OCI-LY7 (cell line): ENCODE measurements at regions not wholly inside any gene's neighbourhood (a gene's known extent, or its start where the extent isn't known, plus 50 kb on each side); places are given as distances from the start of the nearest gene placed in this dataset.

ENCODE experiments used
- BruUV-seq: library from RNA; stranded (reverse); fragments of 400-500 nt; replicated peaks from 2 replicates; lab custom pipeline; 2021; lab: Mats Ljungman, UMichigan
- CTCF ChIA-PET: fragments of 300-600 bp; sonication (Branson Sonifier 250); formaldehyde crosslinking; loops from one replicate; lab custom pipeline; 2022; ENCODE audit warnings: antibody characterized with exemption; ENCODE audit not compliant: unreplicated experiment; lab: Charles Lee
- POLR2A ChIA-PET: fragments of 300-600 bp; sonication (Branson Sonifier 250); formaldehyde crosslinking; loops from one replicate; lab custom pipeline; 2022; ENCODE audit warnings: antibody characterized with exemption; lab: Charles Lee
- DNase-seq: peaks from one replicate; pipeline ENCODE4 v3.0.0-alpha.2; 2015; ENCODE audit warnings: low spot score
- H2AFZ ChIP-seq: fragments of 200-600 bp; sonication (generic), shearing (Covaris generic); 2 replicates; pipeline ENCODE4 v1.6.1; 2014; ENCODE audit warnings: mild to moderate bottlenecking, antibody characterized with exemption, low read length, moderate library complexity
- H3K27ac ChIP-seq: fragments of 200-600 bp; sonication (generic); 2 replicates; pipeline ENCODE4 v1.5.1; 2014; ENCODE audit warnings: mixed run types, low read depth, mild to moderate bottlenecking, moderate library complexity, low read length, inconsistent platforms; ENCODE audit not compliant: poor library complexity, severe bottlenecking
- H3K36me3 ChIP-seq: fragments of 200-600 bp; sonication (generic); 2 replicates; pipeline ENCODE4 v1.6.1; 2014; ENCODE audit warnings: mild to moderate bottlenecking, antibody characterized with exemption, low read length, moderate library complexity, mixed read lengths; ENCODE audit not compliant: insufficient read depth
- H3K4me1 ChIP-seq: fragments of 200-600 bp; sonication (generic); 2 replicates; pipeline ENCODE4 v1.5.1; 2014; ENCODE audit warnings: mild to moderate bottlenecking, low read length; ENCODE audit not compliant: insufficient read depth, poor library complexity, severe bottlenecking
- H3K4me2 ChIP-seq: fragments of 200-600 bp; sonication (generic); 2 replicates; pipeline ENCODE4 v1.6.1; 2014; ENCODE audit warnings: mild to moderate bottlenecking, low read length
- H3K4me3 ChIP-seq: fragments of 200-600 bp; sonication (generic); 2 replicates; pipeline ENCODE4 v1.5.1; 2014; ENCODE audit warnings: mild to moderate bottlenecking, low read depth, low read length; ENCODE audit not compliant: poor library complexity, severe bottlenecking
- H3K79me2 ChIP-seq: fragments of 200-600 bp; sonication (generic); 2 replicates; pipeline ENCODE4 v1.6.1; 2016; ENCODE audit warnings: low read depth, mild to moderate bottlenecking, low read length, moderate library complexity, mixed read lengths; ENCODE audit not compliant: insufficient read depth
- H3K9me2 ChIP-seq: fragments of 200-600 bp; sonication (generic); 2 replicates; pipeline ENCODE4 v1.6.1; 2016; ENCODE audit warnings: mild to moderate bottlenecking, low read length, mixed read lengths; ENCODE audit not compliant: insufficient read depth
- H3K9me3 ChIP-seq: fragments of 200-600 bp; sonication (generic); 2 replicates; pipeline ENCODE4 v1.6.1; 2014; ENCODE audit warnings: mild to moderate bottlenecking, mixed run types, low read length, mixed read lengths
- H4K20me1 ChIP-seq: fragments of 200-600 bp; sonication (generic); 2 replicates; pipeline ENCODE4 v1.6.1; 2014; ENCODE audit warnings: mild to moderate bottlenecking, antibody characterized with exemption, low read length, moderate library complexity, mixed read lengths; ENCODE audit not compliant: insufficient read depth
- EZH2phosphoT487 ChIP-seq: fragments of 200-600 bp; sonication (generic); IDR thresholded peaks from 2 replicates; pipeline ENCODE4 v1.6.1; 2018; ENCODE audit warnings: low read depth, borderline replicate concordance, mild to moderate bottlenecking, mixed run types, antibody characterized with exemption, low read length, moderate library complexity, mixed read lengths
- intact Hi-C: fragments of 100-400 bp; cut with micrococcal nuclease; formaldehyde crosslinking; loops from one replicate; pipeline ENCODE4 v1.10.0; 2022; ENCODE audit not compliant: unreplicated experiment
- TF ChIP-seq, protein P1 (sequence below): fragments of 200-600 bp; sonication (generic); conservative IDR thresholded peaks from 2 replicates; pipeline ENCODE4 v1.5.1; 2014; ENCODE audit warnings: mild to moderate bottlenecking, antibody characterized with exemption, low read length, moderate library complexity, mixed read lengths

DNA sequence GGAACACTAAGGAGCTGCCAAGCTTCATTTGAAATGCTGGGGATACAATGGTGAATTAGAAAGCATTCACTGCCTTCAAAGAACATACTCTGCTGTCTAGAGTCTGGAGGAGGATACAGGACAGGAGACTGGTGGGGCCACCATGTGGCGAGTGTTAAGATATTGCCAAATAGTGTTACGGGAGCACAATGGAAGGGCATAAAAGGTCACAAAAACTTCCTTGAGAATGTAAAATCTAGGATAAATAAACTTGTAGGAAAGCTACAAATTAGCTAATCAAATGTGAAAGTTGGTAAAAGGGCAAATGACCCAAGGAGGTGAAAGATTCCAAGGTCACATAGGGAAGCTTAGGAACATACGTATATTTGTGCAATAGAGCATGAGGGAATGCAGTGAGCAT is 271.7 kb downstream of the RFPL4B start:
- POLR2A ChIA-PET = no interaction called here
- H3K9me3 ChIP-seq = no peaks in the 10 kb centered on the region
- CTCF ChIA-PET = no interaction called here
- TF ChIP-seq, protein P1, sequence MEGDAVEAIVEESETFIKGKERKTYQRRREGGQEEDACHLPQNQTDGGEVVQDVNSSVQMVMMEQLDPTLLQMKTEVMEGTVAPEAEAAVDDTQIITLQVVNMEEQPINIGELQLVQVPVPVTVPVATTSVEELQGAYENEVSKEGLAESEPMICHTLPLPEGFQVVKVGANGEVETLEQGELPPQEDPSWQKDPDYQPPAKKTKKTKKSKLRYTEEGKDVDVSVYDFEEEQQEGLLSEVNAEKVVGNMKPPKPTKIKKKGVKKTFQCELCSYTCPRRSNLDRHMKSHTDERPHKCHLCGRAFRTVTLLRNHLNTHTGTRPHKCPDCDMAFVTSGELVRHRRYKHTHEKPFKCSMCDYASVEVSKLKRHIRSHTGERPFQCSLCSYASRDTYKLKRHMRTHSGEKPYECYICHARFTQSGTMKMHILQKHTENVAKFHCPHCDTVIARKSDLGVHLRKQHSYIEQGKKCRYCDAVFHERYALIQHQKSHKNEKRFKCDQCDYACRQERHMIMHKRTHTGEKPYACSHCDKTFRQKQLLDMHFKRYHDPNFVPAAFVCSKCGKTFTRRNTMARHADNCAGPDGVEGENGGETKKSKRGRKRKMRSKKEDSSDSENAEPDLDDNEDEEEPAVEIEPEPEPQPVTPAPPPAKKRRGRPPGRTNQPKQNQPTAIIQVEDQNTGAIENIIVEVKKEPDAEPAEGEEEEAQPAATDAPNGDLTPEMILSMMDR = peak; percentile 41; the same call in 1 of the 2 replicates
- TF ChIP-seq EZH2phosphoT487 = no peak
- no peaks in the 10 kb centered on the region for H4K20me1 ChIP-seq
- H3K9me2 ChIP-seq = no peaks in the 10 kb centered on the region
- H2AFZ ChIP-seq = no peak overlapping the region
- no peak for DNase-seq
- H3K79me2 ChIP-seq = no peaks in the 10 kb centered on the region
- intact Hi-C loops = no loop called here
- H3K4me1 ChIP-seq = no peaks in the 10 kb centered on the region
- H3K4me2 ChIP-seq = no peak overlapping the region
- H3K4me3 ChIP-seq = no peak overlapping the region
- BruUV-seq = no TSS peak
- no peaks in the 10 kb centered on the region for H3K36me3 ChIP-seq
- no peak overlapping the region for H3K27ac ChIP-seq

DNA sequence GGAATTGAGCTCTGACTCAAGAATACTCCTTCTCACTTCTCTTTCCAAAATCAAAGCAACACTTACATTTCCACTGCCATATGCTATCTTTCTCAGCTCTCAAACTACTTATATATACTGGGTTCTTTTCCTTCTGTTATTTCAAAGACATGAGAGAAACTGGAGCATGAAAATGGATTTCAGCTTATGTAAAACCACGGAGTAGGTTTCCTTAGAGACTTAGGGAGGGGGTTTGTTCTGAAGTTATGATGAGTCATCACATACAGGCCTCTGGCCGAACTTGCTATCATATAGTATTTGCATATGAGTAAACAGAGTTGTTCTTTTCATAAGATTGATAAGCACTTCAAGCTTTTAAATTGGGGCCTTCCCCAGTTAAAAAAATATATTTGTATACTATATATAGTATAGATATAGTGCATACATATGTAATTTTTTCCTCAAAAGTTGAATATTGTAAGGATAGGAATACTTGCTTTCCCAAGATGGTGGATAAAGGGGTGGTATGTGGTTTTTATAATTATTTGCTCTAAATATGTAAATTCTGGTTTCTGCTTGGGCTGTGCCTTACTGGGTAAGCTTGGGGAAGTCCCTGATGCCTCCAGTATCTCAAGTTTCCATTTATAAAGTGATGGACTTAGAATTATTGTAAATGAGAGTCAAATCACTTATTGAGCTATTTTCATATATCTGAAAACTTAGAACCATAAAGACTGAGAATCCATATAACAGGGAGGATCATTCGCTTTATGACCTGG is 273.9 kb downstream of the RFPL4B start:
- no peaks in the 10 kb centered on the region for H4K20me1 ChIP-seq
- H3K9me2 ChIP-seq = no peaks in the 10 kb centered on the region
- TF ChIP-seq, protein P1 = no peak
- TF ChIP-seq EZH2phosphoT487 = no peak
- BruUV-seq = no TSS peak
- no peak overlapping the region for H3K4me3 ChIP-seq
- no peaks in the 10 kb centered on the region for H3K36me3 ChIP-seq
- intact Hi-C loops = no loop called here
- H3K9me3 ChIP-seq = no peaks in the 10 kb centered on the region
- CTCF ChIA-PET = no interaction called here
- no peak overlapping the region for H3K27ac ChIP-seq
- no peaks in the 10 kb centered on the region for H3K4me1 ChIP-seq
- no peak for DNase-seq
- H3K4me2 ChIP-seq = no peak overlapping the region
- H3K79me2 ChIP-seq = no peaks in the 10 kb centered on the region
- POLR2A ChIA-PET = no interaction called here
- H2AFZ ChIP-seq = no peak overlapping the region

DNA sequence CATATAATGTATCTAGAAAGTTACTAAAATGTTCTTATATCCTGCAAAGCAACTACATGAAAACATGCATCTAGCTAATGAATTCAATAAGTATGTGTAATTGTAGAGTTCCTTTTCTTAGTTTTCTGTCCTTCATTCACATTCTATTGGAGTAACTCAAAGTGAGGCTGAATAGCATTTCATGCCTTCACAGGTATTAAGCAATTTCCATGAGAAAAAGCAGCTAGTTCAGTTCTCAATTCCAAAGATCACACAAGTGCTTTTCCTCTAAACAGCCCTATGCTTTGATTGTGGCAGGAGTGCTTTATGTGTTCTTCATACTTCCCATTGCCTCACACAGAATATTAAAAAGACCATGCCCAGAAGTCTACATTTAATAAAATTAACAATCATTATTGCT is 274.9 kb downstream of the RFPL4B start:
- no peaks in the 10 kb centered on the region for H3K79me2 ChIP-seq
- POLR2A ChIA-PET = no interaction called here
- no peak overlapping the region for H3K4me3 ChIP-seq
- H4K20me1 ChIP-seq = no peaks in the 10 kb centered on the region
- no peak for TF ChIP-seq EZH2phosphoT487
- DNase-seq = no peak
- no TSS peak for BruUV-seq
- no peak overlapping the region for H3K4me2 ChIP-seq
- H3K27ac ChIP-seq = no peak overlapping the region
- CTCF ChIA-PET = no interaction called here
- H3K36me3 ChIP-seq = no peaks in the 10 kb centered on the region
- H3K9me2 ChIP-seq = no peaks in the 10 kb centered on the region
- no peaks in the 10 kb centered on the region for H3K4me1 ChIP-seq
- intact Hi-C loops = no loop called here
- no peaks in the 10 kb centered on the region for H3K9me3 ChIP-seq
- H2AFZ ChIP-seq = no peak overlapping the region
